IMR-90 (cell line): ENCODE measurements at regions not wholly inside any gene's neighbourhood (a gene's known extent, or its start where the extent isn't known, plus 50 kb on each side); places are given as distances from the start of the nearest gene placed in this dataset.
A peak's percentile ranks its signal among the peaks of the same experiment; 100 is the strongest.

Experiments used
- ATAC-seq: fragments of 200-7000 bp; cut with Tn5 transposase; 2 replicates; pipeline ENCODE4 v1.9.1; 2020; ENCODE audit warnings: low read depth, mild to moderate bottlenecking, moderate library complexity
- BruUV-seq: library from RNA; stranded (reverse); fragments of 400-500 nt; replicated peaks from 2 replicates; lab custom pipeline; 2021; lab: Mats Ljungman, UMichigan
- CTCF ChIA-PET: fragments of 300-600 bp; formaldehyde crosslinking; extraction: SDS; loops from one replicate; lab custom pipeline; 2021; ENCODE audit warnings: antibody characterized with exemption; lab: Yijun Ruan, JAX
- POLR2A ChIA-PET: fragments of 300-600 bp; sonication (Branson Sonifier 250); formaldehyde crosslinking; loops from one replicate; lab custom pipeline; 2022; ENCODE audit warnings: antibody characterized with exemption; ENCODE audit not compliant: unreplicated experiment; lab: Charles Lee
- DNase-seq: peaks from one replicate; pipeline ENCODE4 v3.0.0; 2013
- H2AFZ ChIP-seq: replicated peaks from 2 replicates; pipeline ENCODE3; 2013; ENCODE audit warnings: low read length, mild to moderate bottlenecking; ENCODE audit not compliant: poor library complexity
- H2AK5ac ChIP-seq: 2 replicates; pipeline ENCODE4 v1.6.1; 2013; ENCODE audit warnings: low read depth, low read length, inconsistent platforms
- H2AK9ac ChIP-seq: replicated peaks from 2 replicates; pipeline ENCODE3; 2013; ENCODE audit warnings: mild to moderate bottlenecking, low read depth, low read length, moderate library complexity; ENCODE audit not compliant: poor library complexity
- H2BK120ac ChIP-seq: 2 replicates; pipeline ENCODE4 v1.6.1; 2013; ENCODE audit warnings: low read depth, low read length, inconsistent platforms
- H2BK15ac ChIP-seq: 3 replicates; pipeline ENCODE4 v1.6.1; 2013; ENCODE audit warnings: low read depth, low read length, inconsistent platforms
- H2BK20ac ChIP-seq: 2 replicates; pipeline ENCODE4 v1.6.1; 2013; ENCODE audit warnings: low read depth, mild to moderate bottlenecking, inconsistent platforms, low read length, moderate library complexity
- H2BK5ac ChIP-seq: 2 replicates; pipeline ENCODE4 v1.6.1; 2013; ENCODE audit warnings: mild to moderate bottlenecking, low read depth, low read length, inconsistent platforms; ENCODE audit not compliant: poor library complexity, severe bottlenecking
- H3K14ac ChIP-seq: replicated peaks from 2 replicates; pipeline ENCODE4 v1.6.1; 2013; ENCODE audit warnings: low read depth, low read length, inconsistent platforms
- H3K18ac ChIP-seq: 2 replicates; pipeline ENCODE4 v1.6.1; 2013; ENCODE audit warnings: low read depth, low read length, control low read depth
- H3K23ac ChIP-seq: 2 replicates; pipeline ENCODE4 v1.6.1; 2013; ENCODE audit warnings: low read depth, low read length, inconsistent platforms
- H3K27ac ChIP-seq: 2 replicates; pipeline ENCODE4 v1.5.1; 2013; ENCODE audit warnings: mild to moderate bottlenecking, control low read depth, low read length; ENCODE audit not compliant: insufficient read depth
- H3K27me3 ChIP-seq: 2 replicates; pipeline ENCODE4 v1.6.1; 2013; ENCODE audit warnings: low read length; ENCODE audit not compliant: control insufficient read depth, insufficient read depth
- H3K36me3 ChIP-seq: 2 replicates; pipeline ENCODE4 v1.6.1; 2013; ENCODE audit warnings: low read length, mixed read lengths; ENCODE audit not compliant: control insufficient read depth, insufficient read depth
- H3K4ac ChIP-seq: 2 replicates; pipeline ENCODE4 v1.6.1; 2013; ENCODE audit warnings: low read depth, low read length, inconsistent platforms
- H3K4me1 ChIP-seq: 2 replicates; pipeline ENCODE4 v1.6.1; 2013; ENCODE audit warnings: low read length, mixed read lengths; ENCODE audit not compliant: control insufficient read depth, insufficient read depth
- H3K4me2 ChIP-seq: 2 replicates; pipeline ENCODE4 v1.6.1; 2013; ENCODE audit warnings: low read depth, mild to moderate bottlenecking, control low read depth, low read length, moderate library complexity
- H3K4me3 ChIP-seq: 2 replicates; pipeline ENCODE4 v1.5.1; 2013; ENCODE audit warnings: low read depth, mild to moderate bottlenecking, control low read depth, low read length, moderate library complexity; ENCODE audit not compliant: insufficient read depth
- H3K56ac ChIP-seq: 2 replicates; pipeline ENCODE4 v1.6.1; 2013; ENCODE audit warnings: low read length, inconsistent platforms; ENCODE audit not compliant: insufficient read depth; ENCODE audit errors: extremely low read depth
- H3K79me1 ChIP-seq, 2 experiments: 2 replicates each; pipeline ENCODE4 v1.6.1; 2013; ENCODE audit warnings: low read length in 2 of 2, inconsistent platforms in 1 of 2, low read depth in 1 of 2
- H3K9ac ChIP-seq: 2 replicates; pipeline ENCODE4 v1.6.1; 2013; ENCODE audit warnings: low read depth, low read length, control low read depth
- H3K9me1 ChIP-seq: 2 replicates; pipeline ENCODE4 v1.6.1; 2013; ENCODE audit warnings: low read length, inconsistent platforms; ENCODE audit not compliant: insufficient read depth
- H3K9me3 ChIP-seq: 2 replicates; pipeline ENCODE4 v1.6.1; 2013; ENCODE audit warnings: low read length; ENCODE audit not compliant: control insufficient read depth, insufficient read depth
- H4K20me1 ChIP-seq: 2 replicates; pipeline ENCODE4 v1.6.1; 2013; ENCODE audit warnings: low read length, inconsistent platforms; ENCODE audit not compliant: insufficient read depth
- H4K5ac ChIP-seq: 2 replicates; pipeline ENCODE4 v1.6.1; 2013; ENCODE audit warnings: mild to moderate bottlenecking, low read depth, low read length, control low read depth
- H4K8ac ChIP-seq, 2 experiments: 2 replicates each; pipeline ENCODE4 v1.6.1; 2013; ENCODE audit warnings: low read depth in 2 of 2, low read length in 2 of 2, control low read depth in 1 of 2, inconsistent platforms in 1 of 2
- H4K91ac ChIP-seq: 2 replicates; pipeline ENCODE4 v1.6.1; 2013; ENCODE audit warnings: low read depth, low read length, inconsistent platforms; ENCODE audit not compliant: insufficient read depth
- CHD1 ChIP-seq: IDR thresholded peaks from 2 replicates; pipeline ENCODE4 v1.6.1; 2012; ENCODE audit warnings: low read depth, low read length, improper control_type of control experiment
- FOS ChIP-seq: fragments of 150-350 bp; IDR thresholded peaks from 2 replicates; pipeline ENCODE4 v1.6.1; 2016; ENCODE audit warnings: low read depth, low read length
- MAZ ChIP-seq: IDR thresholded peaks from 2 replicates; pipeline ENCODE4 v1.6.1; 2012; ENCODE audit warnings: low read depth, mild to moderate bottlenecking, low read length, improper control_type of control experiment, moderate library complexity, borderline replicate concordance
- NFE2L2 ChIP-seq: fragments of 150-350 bp; IDR thresholded peaks from 2 replicates; pipeline ENCODE4 v1.6.1; 2016; ENCODE audit warnings: low read depth, mild to moderate bottlenecking, low read length
- POLR2A ChIP-seq: IDR thresholded peaks from 2 replicates; pipeline ENCODE4 v1.6.1; 2012; ENCODE audit warnings: mild to moderate bottlenecking, low read depth, low read length
- RAD21 ChIP-seq: IDR thresholded peaks from 2 replicates; pipeline ENCODE4 v1.6.1; 2012; ENCODE audit warnings: low read length, improper control_type of control experiment
- RFX5 ChIP-seq: IDR thresholded peaks from 2 replicates; pipeline ENCODE4 v1.8.0; 2012; ENCODE audit warnings: low read depth, mild to moderate bottlenecking, low read length, moderate library complexity
- WGBS, 2 experiments: methylation state at CpG; one replicate each; pipeline versions ENCODE4 v1.1.5 to v1.1.7; 2013; ENCODE audit warnings: missing lambda C conversion rate in 2 of 2; ENCODE audit not compliant: insufficient read length in 1 of 2; ENCODE audit errors: extremely low coverage in 2 of 2; 5-methylcytosine and 5-hydroxymethylcytosine counted together
- dilution Hi-C: fragments of 300-500 bp; cut with HindIII; formaldehyde crosslinking; loops from one replicate; pipeline ENCODE4 v1.14.3; 2018; ENCODE audit warnings: low sequenced_read_pairs; ENCODE audit not compliant: unreplicated experiment
- in situ Hi-C: fragments of 300-500 bp; cut with MboI; formaldehyde crosslinking; loops from 3 replicates; pipeline ENCODE4 v1.14.3; 2019; ENCODE audit warnings: low sequenced_read_pairs, inconsistent platforms, mixed read lengths
- intact Hi-C: fragments of 100-400 bp; cut with micrococcal nuclease; formaldehyde crosslinking; loops from 2 replicates; pipeline ENCODE4 v1.10.0; 2022

DNA sequence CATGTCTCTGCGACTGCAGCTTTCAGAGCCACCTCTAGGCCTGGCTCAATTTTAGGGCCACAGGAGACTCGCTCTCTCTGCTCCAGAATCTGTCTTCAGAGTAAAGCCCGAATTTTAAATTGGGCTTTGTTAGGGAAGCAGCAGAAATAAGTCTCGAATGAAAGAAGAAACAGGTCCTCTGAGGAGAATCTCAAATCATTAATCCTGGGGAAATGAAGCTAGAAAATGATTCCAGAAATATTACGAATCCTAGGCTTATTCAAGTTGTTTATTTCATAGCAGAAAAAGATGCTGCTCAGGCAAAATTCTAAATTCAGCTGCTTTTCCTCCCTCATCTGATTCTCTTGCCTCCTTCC lies 114.2 kb upstream of the THBS1 start:
- Histone ChIP-seq H3K9me1 (peaks cover 4% of the 10 kb centered on the region; the same call in 1 of the 2 replicates), H4K20me1 (no peaks in the 10 kb centered on the region), H3K9me3 (peaks cover 4% of the 10 kb centered on the region), H2BK15ac (peak overlapping the region; percentile 44; the same call in 1 of the 3 replicates), H2BK120ac (peak overlapping the region; percentile 56), H4K8ac (peak overlapping the region; percentile 17 to 20; a peak in 2 of 4 replicates), H3K79me1 (no peaks in the 10 kb centered on the region), H3K4ac (peak overlapping the region; percentile 48), H3K18ac (peak overlapping the region; percentile 93), H2AK9ac (no peak overlapping the region), H2AFZ (peak overlapping the region; percentile 75), H2BK5ac (peak overlapping the region; percentile 14), H3K14ac (0 out of 2 replicates have a peak overlapping the region, but pooled peaks have one; percentile 50), H3K36me3 (no peaks in the 10 kb centered on the region), H3K4me1 (peaks cover 22% of the 10 kb centered on the region), H3K27me3 (no peaks in the 10 kb centered on the region), H2AK5ac (peak overlapping the region; percentile 66; the same call in 1 of the 2 replicates), H3K9ac (peak overlapping the region; percentile 43; the same call in 1 of the 2 replicates), H3K4me3 (no peak overlapping the region), H3K4me2 (no peak overlapping the region), H3K56ac (no peak overlapping the region), H3K23ac (no peak overlapping the region), H4K91ac (peak overlapping the region; percentile 57; the same call in 1 of the 2 replicates), H3K27ac (peak overlapping the region; percentile 75; the same call in 1 of the 2 replicates), H2BK20ac (peak overlapping the region; percentile 72; the same call in 1 of the 2 replicates), H4K5ac (peak overlapping the region; percentile 95)
- in situ Hi-C loops (no loop called here), dilution Hi-C loops (no loop called here), intact Hi-C loops (no loop called here)
- TF ChIP-seq MAZ (no peak), POLR2A (no peak), RAD21 (no peak), FOS (no peak), CHD1 (no peak), NFE2L2 (no peak), RFX5 (no peak)
- ChIA-PET CTCF (interaction anchor here (1.0 kb wide), 1 partner anchor 46 kb away, joined by 4 read pairs; no protein-coding TSS in a partner anchor), POLR2A (no interaction called here)
- ATAC-seq, result no peak
- DNase-seq, result no peak
- BruUV-seq, result no TSS peak
- 90% methylated on average over 2 of the region's 5 CpGs; no CpG with 5 or more reads in 1 of the 2 experiments for WGBS, 2 experiments
